GM18861 (cell line): ENCODE measurements at regions not wholly inside any gene's neighbourhood (a gene's known extent, or its start where the extent isn't known, plus 50 kb on each side); places are given as distances from the start of the nearest gene placed in this dataset.

Experiments used
- ATAC-seq: cut with Tn5 transposase; IDR thresholded peaks from one replicate; pipeline ENCODE4 v1.9.1; 2021; ENCODE audit not compliant: unreplicated experiment

DNA sequence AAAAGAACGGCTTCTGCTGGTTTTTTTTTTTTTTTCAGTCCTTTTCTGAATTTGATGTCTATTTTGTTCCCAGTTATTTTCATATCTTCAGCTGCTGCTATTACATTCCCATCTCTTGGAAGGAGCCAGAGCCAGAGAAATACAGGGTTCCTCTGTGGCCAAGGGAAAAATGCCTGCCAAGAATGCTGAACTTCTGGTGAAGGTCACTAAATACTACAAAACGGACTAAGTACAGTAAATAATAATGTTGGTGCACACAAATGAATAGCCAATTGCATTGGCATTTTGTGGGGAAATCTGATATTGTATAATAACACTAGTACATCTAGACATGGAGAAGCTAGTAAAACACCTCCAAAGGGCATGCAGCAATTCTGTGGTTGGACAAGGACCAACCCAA is 56.3 kb upstream of the ZEB1 start:
- ATAC-seq = no peak

DNA sequence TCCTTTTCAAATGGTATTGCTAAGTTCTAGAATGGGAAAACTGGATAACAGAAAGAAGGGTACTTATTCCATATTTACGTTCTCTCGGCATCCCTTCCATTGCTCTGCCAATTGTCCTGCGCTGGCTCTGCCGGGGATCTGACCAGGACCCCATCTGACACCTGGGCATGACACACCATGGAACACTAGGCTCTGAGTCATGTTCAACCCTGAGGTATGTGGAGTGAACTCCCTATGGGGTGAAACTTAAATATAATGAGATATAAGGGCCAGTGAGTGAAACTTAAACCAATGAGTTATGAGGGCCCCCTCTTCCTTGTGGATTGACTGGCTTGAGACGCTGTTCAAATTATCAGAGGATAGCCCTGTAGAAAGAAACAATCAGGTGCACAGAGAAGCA is 55.1 kb upstream of the ZEB1 start:
- no peak for ATAC-seq

DNA sequence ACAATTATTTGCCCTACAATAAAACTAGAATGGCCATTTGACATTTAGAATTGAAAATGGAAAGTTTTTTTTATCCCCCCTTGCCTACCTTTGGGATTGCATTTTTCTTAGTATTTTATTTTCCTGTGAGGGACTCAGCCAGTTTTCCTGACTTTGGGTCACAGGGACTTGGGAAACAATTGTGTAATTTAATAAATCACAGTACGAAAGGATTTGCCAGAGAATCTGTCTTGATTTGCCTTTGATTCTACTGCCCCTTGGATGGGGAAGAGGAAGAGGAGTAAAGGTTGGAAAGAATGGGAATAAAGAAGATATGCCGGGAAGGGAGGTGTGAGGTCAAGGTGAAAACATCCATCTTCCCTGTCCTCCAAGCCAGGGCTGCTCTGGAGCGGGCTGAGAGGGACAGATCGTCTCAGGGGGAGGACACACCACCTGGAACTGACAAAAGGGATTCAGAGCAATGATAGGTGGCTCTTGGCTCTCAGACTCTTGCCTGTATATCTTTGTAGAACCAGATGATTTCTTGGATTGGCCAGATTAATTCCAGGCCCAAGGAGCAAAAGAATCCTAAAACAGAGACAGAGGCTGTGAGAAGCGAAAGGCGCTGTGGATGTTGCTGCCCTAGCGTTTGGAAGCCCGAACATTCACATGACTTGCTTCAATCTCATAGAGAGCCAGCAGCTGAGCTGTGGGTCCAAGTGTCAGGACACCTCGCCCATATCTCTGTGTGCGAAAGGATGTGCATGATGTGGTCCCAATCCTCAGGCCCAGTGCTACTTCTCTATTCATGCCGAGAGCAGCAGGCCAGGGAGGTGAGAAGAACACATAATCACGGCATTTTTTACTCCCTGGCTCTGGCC is 50.3 kb upstream of the ZEB1 start:
- no peak for ATAC-seq
